Left forelimb (tissue), 1 donor: ENCODE measurements at regions not wholly inside any gene's neighbourhood (a gene's known extent, or its start where the extent isn't known, plus 50 kb on each side); places are given as distances from the start of the nearest gene placed in this dataset.

ENCODE experiments used
- DNase-seq: peaks from one replicate; pipeline ENCODE4 v3.0.0-alpha.2; 2018; ENCODE audit warnings: low spot score

DNA sequence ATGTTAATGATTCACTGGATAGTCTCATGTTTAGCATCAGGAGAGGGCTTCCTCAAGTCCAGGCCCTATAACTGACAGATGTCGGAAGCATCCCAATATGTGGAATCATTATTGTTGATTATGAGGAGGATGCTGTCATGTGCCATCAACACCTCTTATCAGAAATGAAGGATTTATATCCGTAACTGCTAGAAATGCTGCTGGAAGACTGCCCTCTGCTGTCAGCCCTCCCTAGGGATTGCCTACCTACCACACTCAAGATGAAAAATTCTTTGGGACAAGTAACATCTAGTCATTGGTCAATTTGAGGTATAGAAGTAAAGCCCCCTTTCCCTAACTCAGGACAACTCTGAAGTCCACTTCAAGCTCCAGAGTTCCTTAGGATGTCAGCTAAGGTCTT lies 1166.5 kb upstream of the NXPH2 start:
- DNase-seq, result no peak

DNA sequence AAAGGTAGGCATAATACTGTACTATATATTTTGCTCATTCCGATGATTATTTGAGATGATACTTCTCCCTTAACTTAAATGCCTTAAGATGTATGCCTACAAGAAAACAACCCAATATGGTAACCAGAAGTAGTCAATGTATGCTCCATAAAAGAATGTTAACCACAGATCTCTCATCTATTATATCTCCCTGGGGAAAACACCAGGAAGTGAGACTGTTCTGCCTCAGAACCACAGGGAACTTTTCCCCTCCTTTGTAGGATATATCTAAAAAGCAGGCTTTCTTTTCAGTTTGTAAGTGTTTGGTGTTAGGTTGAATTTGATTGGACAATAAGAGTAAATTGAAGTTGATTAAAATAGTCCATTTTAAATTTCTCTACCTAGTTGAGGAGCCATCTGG lies 1160.5 kb upstream of the NXPH2 start:
- DNase-seq, result no peak

DNA sequence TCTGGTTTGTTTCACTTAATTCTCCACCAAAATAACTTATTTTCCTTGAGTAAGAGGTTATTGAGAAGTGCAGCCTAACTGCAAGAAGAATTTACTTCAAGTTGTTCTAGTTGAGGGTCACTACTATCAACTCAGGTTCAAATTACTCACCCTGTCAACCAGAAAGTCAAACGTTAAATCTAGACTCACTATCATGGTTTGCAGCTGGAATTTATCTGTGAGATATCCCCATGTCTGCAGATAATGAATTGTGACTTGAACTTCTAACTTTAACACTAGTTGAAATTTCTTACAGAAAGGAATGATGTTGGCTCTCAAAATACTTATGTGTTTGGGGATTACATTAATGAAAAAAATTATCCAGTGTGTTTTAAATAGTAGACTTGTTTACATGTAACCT lies 1145.7 kb upstream of the NXPH2 start:
- no peak for DNase-seq

DNA sequence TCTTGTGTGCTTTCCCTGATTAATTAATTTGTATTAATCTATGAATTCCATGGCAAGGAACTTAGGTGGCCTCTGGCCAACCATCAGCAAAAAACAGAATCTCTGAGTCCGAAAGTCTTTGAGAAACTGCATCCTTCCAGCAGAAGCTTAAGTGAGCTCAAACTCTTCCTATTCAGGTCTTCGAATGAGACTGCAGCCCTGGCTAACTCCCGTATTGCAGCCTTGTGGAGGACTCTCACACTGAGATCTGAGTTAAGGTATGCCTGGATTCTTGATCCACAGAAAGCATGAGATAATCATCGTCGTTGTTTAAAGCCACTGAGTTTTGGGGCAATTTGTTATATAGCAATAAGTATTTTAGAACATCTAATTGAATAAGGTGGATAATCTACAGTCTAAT lies 1143.9 kb upstream of the NXPH2 start:
- no peak for DNase-seq

DNA sequence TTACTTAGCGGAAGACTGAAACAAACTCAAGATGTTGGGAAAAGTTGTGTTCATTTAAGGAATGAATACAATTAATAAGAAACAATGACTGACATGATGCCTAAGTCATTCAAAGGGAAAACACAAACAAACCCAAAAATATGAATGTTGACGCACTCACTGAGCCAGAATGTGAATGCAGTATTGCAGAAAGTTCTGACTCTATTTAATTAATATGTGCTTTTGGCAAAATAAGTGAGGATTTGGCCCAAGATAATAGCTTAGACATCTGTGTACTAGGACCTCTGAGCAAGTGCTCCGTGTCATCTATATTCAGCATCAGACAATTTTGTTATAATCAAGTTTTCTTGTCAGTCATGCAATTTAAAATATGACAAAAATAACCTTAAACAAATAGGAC lies 1138.8 kb upstream of the NXPH2 start:
- DNase-seq, result no peak

DNA sequence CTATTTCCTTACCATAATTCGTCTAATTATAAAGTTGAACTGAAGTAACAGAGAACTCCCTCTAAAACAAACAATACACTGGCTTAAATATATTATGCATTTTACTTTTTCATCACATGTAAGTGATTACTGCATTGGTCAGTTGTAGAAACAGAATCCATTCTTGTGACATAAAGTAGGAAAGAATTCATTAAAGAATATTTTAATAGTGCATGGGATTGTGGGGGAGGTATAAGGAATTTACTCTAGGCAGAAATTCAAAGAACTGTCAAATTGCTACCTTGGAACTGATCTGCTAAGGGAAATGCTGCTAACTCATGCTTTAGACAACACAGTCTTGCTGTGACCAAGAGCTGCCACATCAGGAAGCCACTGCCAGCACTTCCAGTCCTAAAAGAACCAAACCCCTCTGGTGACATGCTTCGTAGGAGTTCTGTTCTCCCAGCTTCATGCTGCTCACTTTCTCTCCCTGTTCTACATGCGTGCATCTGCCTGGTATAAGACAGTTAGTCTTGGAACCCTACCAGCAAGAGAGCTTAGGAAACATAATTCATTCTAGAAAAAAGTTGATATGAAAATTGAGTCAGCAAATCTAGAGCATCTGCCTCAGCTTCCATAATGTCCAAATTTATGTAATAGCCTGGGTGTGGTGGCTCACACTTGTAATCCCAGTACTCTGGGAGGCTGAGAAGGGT lies 1137.6 kb upstream of the NXPH2 start:
- no peak for DNase-seq

DNA sequence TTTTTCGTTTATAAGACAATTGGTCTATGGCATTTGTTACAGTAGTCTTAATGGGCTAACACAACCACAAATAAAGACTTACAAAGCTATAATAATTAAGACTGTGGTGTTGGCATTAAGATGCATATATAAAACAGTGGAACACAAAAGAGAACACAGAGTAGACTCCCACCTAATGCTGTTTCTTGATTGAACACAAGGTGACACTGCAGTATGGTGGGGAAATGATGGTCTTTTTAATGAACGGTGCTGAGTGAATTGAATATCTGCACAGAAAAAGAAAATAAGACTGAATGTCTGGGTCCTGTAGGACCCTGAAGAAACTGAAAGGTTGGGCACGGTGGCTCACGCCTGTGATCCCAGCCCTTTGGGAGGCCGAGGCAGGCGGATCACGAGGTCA lies 1136.6 kb upstream of the NXPH2 start:
- no peak for DNase-seq

DNA sequence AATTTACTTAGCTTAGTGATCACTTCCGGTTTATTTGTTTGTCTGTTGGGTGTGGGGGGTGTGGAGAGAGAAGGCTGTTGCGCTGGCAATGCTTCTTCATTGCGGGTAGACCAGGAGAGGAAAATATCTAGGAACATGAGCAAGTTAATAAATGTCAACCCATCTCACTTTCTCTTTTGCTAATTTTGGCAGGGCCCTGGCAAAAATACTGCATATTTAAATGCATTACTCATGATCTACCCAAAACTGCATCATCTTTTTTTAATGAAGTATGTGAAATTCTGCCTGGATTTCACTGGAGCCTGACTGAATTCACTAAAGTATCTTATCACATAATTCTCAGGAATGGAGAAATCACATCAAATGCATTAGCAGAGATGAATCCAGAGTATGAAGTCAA lies 1131.0 kb upstream of the NXPH2 start:
- no peak for DNase-seq

DNA sequence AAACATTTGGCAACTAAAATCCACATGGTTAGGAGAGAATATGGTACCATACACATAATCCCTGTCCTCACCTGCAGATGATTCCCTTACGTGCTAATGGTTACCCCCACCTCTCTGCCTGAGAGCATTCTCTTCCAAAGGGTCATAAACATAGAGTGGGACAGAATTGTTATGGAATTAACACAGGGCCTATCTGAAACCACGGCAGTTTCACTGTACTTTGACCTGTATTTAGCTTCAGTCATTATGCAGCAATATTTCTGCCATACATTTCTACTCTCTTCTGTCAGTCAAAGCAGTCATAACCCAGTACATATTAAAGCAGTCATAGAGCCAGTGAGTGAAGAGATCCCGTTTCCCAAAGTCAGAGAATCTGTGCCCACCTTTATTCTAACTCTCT lies 1128.9 kb upstream of the NXPH2 start:
- DNase-seq, result no peak

DNA sequence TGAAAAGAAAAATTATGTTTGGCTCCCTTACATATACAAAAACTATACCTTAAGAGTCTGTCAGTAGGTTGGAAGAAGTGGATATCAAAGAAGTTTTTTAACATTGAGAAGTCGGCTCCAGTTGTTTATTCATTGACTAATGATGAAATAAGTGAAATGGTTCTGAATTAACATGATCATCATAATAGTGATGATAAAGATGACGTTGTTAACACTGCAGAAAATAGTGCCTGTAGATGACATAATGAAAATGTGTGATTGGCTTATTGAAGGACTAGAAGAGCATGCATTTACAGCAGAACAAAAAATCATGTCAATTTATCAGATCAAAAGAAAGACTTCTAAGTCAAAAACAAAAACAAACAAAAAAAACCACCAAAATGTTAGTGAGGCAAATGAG lies 1125.4 kb upstream of the NXPH2 start:
- no peak for DNase-seq

DNA sequence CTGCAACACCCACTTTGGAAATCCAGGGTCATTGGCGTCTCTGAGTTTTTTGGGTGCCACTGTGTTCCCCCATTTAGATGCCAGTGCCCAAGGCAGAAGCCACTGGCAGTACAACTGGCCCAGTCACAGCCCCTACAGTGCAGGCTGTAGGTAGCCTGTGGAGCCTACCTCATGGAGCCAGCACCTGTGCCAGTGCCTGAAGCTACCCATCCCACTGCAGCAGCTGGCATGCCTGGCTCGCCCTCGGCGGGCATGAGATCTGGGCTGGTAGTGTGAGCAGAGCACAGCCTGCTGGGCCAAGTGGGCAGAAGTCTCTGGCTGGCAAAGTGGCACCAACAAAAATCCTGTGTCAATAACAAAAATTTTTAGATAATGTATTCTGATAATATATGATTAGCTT lies 1111.4 kb upstream of the NXPH2 start:
- no peak for DNase-seq

DNA sequence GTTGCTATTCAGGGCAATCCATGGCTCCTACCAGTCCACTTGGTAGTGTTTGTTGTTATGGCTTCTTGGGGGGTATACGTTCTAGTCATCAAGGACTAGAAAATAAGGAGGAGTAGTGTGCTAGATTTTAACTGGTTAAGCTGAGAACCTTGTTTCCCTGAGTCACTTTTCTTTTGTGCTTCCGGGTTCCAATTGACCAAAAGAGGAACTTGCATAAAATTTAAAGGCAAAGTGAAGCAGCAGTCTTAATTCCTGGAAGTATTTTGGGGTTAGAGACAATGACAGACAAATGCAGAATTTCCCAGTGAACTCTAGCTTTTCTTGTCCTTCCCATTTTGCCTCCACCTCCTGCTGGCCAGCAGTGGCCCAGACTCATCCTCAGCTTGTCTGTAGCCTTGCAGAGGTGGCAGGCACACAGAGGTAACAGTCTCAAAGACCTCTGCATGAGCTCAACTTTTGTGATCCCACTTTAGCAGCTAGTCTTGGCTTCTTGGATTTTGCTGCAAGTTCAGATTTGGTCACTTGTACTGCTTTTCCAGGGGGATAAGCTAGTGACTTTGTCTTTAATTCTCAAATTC lies 1105.8 kb upstream of the NXPH2 start:
- DNase-seq, result no peak

DNA sequence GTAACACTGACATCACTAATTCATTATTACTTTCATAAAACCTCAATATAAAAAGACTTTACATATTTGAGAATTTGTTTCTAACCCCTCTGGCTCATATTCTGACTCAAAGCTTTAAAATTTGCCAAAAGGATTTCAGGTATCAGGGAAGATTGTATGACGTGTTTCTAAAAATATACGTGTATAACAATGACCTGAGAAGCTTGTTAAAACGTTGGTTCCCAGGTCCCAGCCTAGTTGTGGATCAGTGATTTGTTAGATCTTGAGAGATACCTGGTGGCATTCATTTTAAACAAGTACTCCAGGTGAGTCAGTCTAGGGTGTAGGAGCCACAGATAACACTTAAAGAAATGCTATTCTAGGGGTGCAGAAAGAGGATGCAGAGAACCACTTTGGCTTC lies 1096.8 kb upstream of the NXPH2 start:
- no peak for DNase-seq

DNA sequence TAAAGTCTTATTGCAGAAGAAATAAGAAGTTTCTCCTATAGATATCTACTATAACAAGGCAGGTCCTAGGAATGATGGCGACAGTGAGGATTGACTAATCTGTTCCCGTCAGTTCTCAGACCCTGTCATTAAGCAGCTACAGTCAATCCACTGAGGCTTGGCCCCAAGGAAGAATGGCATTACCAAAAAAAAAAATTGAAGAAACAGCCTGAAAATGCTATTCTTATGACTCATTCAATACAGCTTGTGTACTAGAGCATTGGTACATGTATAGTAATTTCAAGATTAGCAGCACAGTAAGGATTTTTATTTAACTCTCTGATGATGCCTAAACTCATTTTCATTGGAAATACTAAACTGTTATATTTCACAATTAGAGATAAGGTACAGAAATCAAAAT lies 1096.1 kb upstream of the NXPH2 start:
- DNase-seq, result no peak

DNA sequence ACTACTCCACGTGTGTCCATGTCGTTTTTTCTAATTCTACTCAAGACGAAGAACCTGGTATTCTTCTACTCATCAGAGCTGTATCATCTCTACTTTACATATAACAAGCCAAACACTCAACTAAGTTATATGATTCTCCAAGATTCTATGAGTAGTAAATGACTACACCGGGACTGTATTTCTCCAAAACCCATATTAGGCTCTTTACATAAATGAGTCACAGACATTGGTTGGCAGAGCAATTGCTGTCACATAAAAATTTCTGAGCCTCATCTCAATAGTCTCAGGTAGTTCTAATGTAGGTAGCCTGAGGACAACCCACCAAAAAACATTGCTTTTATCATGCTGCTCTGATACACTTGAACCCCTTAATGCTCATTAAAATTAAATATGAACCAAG lies 1092.3 kb upstream of the NXPH2 start:
- no peak for DNase-seq

DNA sequence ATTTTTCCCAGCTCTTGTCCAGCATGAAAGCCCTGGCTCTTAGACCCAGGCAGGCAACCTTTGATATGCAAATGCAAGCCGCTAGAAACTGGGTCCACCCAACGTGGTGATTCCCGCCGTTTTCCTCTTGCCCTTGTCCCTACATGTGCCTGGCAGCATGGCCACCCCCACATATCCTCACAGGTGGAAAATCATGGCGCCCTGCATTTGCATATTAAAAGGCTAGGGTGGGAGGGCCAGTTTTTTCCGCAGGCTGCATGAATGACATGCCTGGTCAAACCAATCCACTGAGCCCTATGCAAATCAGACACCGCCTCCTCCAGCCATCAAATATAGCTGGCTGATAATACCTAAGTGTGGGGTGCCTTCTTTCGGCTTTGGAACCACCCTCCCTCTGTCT lies 1091.8 kb upstream of the NXPH2 start:
- DNase-seq, result no peak

DNA sequence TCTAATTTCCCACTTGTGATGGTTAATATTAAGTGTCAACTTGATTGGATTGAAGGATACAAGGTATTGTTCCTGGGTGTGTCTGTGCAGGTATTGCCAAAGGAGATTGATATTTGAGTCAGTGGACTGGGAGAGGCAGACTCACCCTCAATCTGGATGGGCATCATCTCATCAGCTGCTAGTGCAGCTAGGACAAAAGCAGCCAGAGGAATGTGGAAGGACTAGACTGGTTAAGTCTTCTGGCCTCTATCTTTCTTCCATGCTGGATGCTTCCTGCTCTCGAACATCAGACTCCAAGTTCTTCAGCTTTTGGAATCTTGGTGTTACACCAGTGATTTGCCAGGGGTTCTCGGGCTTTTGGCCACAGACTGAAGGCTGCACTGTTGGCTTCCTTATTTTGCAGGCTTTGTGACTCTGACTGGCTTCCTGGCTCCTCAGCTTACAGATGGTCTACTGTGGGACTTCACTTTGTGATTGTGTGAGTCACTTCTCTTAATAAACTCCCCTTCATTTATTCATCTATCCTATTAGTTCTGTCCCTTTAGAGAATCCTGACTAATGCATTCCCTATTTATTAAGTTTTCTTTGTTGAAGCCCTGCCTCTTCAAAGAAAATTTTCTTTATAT lies 1087.5 kb upstream of the NXPH2 start:
- DNase-seq, result no peak

DNA sequence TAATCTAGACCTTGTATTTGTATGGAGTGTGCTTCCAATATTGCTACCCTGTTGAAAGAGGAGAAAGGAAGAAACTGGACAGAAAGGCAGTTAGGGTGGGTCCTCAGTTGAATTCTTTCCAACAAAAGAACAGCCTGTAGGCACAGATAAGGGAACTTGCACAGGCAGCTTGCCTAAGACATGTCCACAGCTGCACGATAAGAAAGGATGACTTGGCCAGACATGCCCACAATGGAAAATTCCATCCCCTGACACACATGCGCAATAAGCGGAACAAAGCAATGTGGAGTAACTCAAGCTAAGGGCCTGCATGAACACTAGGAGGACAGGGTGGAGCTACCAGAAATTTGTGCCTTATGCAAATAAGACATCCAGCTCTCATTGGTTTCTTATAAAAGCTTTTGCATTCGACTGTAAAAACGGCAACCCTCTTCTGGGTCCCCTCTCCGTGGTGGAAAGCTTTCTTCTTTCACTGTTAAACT lies 1084.7 kb upstream of the NXPH2 start:
- DNase-seq, result no peak

DNA sequence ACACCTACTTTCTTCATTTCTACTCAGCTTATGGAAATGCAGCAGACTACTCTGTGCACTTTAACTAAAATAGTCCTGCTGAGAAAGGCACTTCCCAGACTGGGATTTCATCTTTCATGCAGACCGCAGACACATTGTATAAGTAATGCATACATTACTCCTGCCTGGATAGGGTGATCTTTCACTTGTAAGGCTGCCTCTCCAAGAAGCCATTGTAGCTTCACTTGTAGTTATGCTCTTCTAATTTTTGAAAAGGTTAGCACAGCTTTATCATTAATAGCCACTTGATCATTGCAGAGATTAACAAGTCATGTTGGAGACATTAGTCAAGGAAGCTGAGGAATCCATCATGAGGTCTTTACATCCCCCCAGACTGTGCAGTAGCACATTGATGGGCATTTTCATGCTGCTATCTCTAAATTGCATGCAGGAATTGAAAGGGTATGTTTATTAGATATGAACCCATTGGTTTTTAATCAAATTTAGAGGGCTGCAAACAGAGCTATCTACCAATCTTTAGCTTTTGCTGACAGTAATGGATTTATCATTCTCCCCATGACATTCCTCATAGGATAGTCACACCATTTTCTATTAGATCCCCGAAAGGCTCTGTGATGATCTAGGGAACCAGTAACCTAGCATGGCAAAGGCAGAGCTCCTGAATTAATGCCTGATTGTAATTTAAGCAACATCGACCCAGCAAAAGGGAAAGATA lies 1074.7 kb upstream of the NXPH2 start:
- no peak for DNase-seq

DNA sequence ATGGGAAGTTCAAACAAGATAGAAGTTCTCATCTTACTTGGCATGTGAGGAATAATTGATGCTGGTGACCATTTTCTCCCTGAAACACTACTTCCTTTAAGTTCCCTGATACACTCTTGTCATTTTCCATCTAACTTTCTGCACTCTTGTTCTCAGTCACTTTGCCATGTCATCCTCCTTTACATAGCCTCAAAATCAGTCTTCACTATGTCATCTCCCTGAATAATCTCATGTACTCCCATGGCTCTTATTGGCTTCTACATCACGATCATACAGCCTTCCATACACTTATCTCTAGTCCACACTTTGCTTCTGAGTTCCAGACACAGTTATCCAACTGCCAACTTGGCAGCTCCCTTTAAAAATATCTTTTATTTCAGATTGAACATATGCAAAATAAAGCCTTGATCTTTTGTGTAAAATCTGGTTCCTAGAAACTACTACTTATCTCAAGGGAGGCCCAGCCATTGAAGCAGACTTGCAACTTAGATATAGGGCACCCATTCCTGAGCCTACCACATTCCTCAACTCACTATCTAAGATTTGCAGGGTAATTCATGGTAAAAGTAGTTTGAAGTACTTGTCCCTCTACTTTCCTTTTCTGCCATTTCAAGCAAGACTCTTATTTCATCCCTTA lies 1070.2 kb upstream of the NXPH2 start:
- DNase-seq, result no peak

DNA sequence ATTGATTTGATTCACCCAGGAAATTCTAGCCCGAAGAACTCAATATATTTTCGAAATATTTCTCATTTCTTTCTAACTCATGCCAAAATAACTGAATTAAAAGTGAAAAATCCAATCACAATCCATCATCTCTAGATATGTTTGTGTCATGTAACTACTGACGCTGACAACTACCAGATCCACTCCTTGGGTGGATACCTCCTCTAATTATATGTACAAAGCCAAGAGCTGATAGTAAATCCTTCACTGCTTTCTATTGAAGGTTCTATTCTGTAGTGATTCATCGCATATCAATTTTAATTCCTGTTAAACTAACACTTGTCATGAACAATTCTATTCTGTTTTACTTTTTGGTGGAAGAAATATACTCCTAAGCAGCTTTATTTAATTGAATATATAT lies 1056.6 kb upstream of the NXPH2 start:
- DNase-seq, result no peak

DNA sequence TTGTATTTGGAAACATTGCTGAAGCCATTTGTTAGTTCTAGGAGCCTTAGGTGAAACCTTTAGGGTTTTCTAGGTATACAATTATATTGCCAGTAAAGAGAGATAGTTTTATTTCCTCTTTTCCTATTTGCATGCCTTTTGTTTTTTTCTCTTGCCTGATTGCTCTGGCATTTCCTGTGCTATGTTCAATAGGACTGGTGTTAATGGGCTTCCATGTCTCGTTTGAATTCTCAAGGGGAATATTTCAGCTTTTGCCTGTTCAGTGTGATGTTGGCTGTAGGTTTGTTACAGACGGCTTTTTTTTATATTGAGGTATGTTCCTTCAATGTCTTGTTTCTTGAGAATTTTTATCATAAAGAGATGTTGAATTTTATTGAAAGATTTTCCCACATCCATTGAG lies 1054.9 kb upstream of the NXPH2 start:
- no peak for DNase-seq

DNA sequence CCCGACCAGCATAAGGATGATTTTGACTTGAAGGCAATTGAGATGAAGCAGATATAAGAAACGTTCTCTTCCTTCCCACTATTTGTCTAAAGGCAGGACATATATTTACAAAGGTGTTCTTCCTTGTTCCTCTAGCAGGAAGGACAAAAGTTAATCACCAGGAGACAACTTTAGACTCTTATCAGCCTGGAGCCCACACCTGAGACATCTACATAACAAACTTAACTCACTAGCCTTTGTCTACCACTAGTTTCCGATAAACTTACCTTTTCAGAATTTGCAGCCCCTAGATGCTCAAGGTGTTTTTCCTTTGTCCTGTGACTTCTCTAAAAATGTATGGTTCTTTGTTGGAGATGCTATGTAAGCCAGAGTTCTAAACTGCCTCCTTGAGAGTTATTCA lies 1047.8 kb upstream of the NXPH2 start:
- DNase-seq, result no peak
